ENCODE measurements at regions not wholly inside any gene's neighbourhood (a gene's known extent, or its start where the extent isn't known, plus 50 kb on each side); places are given as distances from the start of the nearest gene placed in this dataset.

DNA sequence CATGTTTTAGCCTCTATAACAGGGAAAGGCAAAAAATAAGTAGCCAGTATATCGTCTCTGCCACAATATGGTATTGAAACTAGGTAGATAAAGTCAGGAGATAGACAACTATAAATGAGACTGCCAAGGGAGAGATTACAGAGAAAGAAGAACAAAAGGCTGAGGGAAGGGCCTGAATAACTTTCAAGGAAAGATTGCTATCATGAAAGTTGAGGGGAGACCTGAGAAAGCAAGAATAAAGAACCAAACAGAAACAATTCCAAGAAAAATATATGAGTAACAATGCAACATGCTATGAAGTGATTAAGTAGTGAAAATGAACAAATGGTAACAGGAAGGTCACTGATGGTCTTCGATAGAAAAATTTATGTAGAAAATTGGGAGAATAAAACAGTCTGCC lies 690.1 kb downstream of the METTL15 start:
- no peak for TF ChIP-seq SPI1 (IDR thresholded peaks at IDR 0.05; ENCODE audit: borderline replicate concordance, low read depth)
- TF ChIP-seq, protein P1, sequence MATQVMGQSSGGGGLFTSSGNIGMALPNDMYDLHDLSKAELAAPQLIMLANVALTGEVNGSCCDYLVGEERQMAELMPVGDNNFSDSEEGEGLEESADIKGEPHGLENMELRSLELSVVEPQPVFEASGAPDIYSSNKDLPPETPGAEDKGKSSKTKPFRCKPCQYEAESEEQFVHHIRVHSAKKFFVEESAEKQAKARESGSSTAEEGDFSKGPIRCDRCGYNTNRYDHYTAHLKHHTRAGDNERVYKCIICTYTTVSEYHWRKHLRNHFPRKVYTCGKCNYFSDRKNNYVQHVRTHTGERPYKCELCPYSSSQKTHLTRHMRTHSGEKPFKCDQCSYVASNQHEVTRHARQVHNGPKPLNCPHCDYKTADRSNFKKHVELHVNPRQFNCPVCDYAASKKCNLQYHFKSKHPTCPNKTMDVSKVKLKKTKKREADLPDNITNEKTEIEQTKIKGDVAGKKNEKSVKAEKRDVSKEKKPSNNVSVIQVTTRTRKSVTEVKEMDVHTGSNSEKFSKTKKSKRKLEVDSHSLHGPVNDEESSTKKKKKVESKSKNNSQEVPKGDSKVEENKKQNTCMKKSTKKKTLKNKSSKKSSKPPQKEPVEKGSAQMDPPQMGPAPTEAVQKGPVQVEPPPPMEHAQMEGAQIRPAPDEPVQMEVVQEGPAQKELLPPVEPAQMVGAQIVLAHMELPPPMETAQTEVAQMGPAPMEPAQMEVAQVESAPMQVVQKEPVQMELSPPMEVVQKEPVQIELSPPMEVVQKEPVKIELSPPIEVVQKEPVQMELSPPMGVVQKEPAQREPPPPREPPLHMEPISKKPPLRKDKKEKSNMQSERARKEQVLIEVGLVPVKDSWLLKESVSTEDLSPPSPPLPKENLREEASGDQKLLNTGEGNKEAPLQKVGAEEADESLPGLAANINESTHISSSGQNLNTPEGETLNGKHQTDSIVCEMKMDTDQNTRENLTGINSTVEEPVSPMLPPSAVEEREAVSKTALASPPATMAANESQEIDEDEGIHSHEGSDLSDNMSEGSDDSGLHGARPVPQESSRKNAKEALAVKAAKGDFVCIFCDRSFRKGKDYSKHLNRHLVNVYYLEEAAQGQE (IDR thresholded peaks at IDR 0.05; ENCODE audit: insufficient replicate concordance, low read depth) = no peak
- no peak for TF ChIP-seq GABPA (IDR thresholded peaks at IDR 0.05; ENCODE audit: low read depth)
- TF ChIP-seq POLR2AphosphoS5 (IDR thresholded peaks at IDR 0.05; ENCODE audit: low read depth) = no peak
- TF ChIP-seq, protein P2, sequence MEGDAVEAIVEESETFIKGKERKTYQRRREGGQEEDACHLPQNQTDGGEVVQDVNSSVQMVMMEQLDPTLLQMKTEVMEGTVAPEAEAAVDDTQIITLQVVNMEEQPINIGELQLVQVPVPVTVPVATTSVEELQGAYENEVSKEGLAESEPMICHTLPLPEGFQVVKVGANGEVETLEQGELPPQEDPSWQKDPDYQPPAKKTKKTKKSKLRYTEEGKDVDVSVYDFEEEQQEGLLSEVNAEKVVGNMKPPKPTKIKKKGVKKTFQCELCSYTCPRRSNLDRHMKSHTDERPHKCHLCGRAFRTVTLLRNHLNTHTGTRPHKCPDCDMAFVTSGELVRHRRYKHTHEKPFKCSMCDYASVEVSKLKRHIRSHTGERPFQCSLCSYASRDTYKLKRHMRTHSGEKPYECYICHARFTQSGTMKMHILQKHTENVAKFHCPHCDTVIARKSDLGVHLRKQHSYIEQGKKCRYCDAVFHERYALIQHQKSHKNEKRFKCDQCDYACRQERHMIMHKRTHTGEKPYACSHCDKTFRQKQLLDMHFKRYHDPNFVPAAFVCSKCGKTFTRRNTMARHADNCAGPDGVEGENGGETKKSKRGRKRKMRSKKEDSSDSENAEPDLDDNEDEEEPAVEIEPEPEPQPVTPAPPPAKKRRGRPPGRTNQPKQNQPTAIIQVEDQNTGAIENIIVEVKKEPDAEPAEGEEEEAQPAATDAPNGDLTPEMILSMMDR (IDR thresholded peaks at IDR 0.05; ENCODE audit: insufficient read depth, low read length) = no peak
- H3K27ac ChIP-seq (replicated peaks) = no peak overlapping the region
- H3K4me3 ChIP-seq (replicated peaks; ENCODE audit: insufficient read depth, low read length) = no peak overlapping the region
- no peaks in the 10 kb centered on the region for H3K27me3 ChIP-seq (ENCODE audit: insufficient read depth, poor library complexity, severe bottlenecking)
- DNase-seq (ENCODE audit: low read depth in 1 of 2, low spot score in 1 of 2) = no peak

DNA sequence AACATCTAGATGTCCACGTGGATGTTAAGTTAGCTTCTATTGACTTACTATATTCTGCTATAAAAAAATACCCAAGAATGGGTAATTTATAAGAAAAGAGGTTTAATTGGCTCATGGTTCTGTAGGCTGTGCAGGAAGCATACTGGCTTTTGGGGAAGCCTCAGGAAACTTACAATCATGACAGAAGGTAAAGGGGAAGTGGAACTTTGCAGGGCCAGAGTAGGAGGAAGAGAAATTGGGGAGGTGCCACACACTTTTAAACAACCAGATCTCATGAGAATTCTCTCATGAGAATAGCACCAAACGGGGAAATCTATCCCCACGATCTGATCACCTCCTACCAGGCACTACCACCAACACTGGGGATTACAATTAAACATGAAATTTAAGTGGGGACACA lies 689.3 kb downstream of the METTL15 start:
- TF ChIP-seq SPI1 (IDR thresholded peaks at IDR 0.05; ENCODE audit: borderline replicate concordance, low read depth) = peak; percentile 32; the same call in 1 of the 2 replicates
- TF ChIP-seq, protein P2 (IDR thresholded peaks at IDR 0.05; ENCODE audit: insufficient read depth, low read length) = no peak
- Histone ChIP-seq H3K27me3 (ENCODE audit: insufficient read depth, poor library complexity, severe bottlenecking) (no peaks in the 10 kb centered on the region), H3K27ac (replicated peaks) (no peak overlapping the region), H3K4me3 (replicated peaks; ENCODE audit: insufficient read depth, low read length) (no peak overlapping the region)
- no peak for DNase-seq (ENCODE audit: low read depth in 1 of 2, low spot score in 1 of 2)

DNA sequence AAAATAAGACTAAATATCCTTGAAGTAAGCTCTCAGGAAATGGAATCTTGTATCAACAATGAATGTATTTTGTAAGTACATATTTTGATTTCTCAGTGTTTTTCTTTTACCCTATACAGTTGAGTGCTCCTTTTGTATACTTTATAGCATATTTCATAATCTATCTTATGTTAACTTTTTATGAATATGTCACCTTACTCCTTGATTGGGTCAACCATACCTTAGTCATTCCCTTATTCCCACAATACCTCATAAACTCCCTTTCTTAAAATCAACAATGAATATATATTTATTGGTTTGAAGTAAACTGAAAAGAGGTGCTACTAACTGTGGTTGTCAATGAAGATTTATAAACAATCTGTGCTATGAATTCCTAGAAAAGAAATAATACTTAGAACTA lies 686.2 kb downstream of the METTL15 start:
- no peak for DNase-seq (ENCODE audit: low read depth in 1 of 2, low spot score in 1 of 2)
- Histone ChIP-seq H3K4me3 (replicated peaks; ENCODE audit: insufficient read depth, low read length) (no peak overlapping the region), H3K27me3 (ENCODE audit: insufficient read depth, poor library complexity, severe bottlenecking) (no peaks in the 10 kb centered on the region), H3K27ac (replicated peaks) (no peak overlapping the region)
- no peak for TF ChIP-seq GABPA (IDR thresholded peaks at IDR 0.05; ENCODE audit: low read depth)
- TF ChIP-seq, protein P2 (IDR thresholded peaks at IDR 0.05; ENCODE audit: insufficient read depth, low read length) = no peak
- TF ChIP-seq, protein P1 (IDR thresholded peaks at IDR 0.05; ENCODE audit: insufficient replicate concordance, low read depth) = no peak
- no peak for TF ChIP-seq POLR2AphosphoS5 (IDR thresholded peaks at IDR 0.05; ENCODE audit: low read depth)
- no peak for TF ChIP-seq SPI1 (IDR thresholded peaks at IDR 0.05; ENCODE audit: borderline replicate concordance, low read depth)

DNA sequence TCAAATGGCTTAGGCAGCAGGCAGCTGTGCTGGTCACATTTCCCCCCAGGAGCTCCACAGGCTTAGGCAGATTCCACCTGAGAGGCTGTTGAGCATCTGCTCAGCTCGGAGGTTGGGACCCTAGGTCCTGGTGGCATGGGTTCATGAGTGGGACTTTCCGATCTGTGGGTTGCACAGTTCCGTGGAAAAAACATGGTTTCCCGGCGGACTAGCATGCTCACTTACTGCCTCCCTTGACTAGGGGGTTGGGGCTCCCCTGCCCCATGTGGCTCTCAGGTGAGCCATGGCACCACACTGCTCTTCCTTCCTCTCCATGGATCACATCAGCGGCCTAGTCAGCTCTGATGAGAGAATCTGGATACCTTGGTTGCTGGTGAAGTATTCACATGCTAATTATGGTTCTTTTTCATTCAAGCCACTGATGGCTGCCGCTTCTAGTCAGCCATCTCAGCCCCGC lies 685.1 kb downstream of the METTL15 start:
- no peak for DNase-seq (ENCODE audit: low read depth in 1 of 2, low spot score in 1 of 2)
- no peak overlapping the region for H3K4me3 ChIP-seq (replicated peaks; ENCODE audit: insufficient read depth, low read length)
- no peaks in the 10 kb centered on the region for H3K27me3 ChIP-seq (ENCODE audit: insufficient read depth, poor library complexity, severe bottlenecking)
- TF ChIP-seq GABPA (IDR thresholded peaks at IDR 0.05; ENCODE audit: low read depth) (no peak), POLR2AphosphoS5 (IDR thresholded peaks at IDR 0.05; ENCODE audit: low read depth) (no peak), SPI1 (IDR thresholded peaks at IDR 0.05; ENCODE audit: borderline replicate concordance, low read depth) (no peak)
- TF ChIP-seq, protein P1 (IDR thresholded peaks at IDR 0.05; ENCODE audit: insufficient replicate concordance, low read depth) = no peak
- TF ChIP-seq, protein P2 (IDR thresholded peaks at IDR 0.05; ENCODE audit: insufficient read depth, low read length) = no peak
- H3K27ac ChIP-seq (replicated peaks) = no peak overlapping the region

Measured in HL-60 (cell line).